GM18907 (cell line): ENCODE measurements at regions not wholly inside any gene's neighbourhood (a gene's known extent, or its start where the extent isn't known, plus 50 kb on each side); places are given as distances from the start of the nearest gene placed in this dataset.

Experiments used
- ATAC-seq: cut with Tn5 transposase; IDR thresholded peaks from one replicate; pipeline ENCODE4 v1.9.1; 2021; ENCODE audit warnings: mild to moderate bottlenecking, moderate library complexity; ENCODE audit not compliant: unreplicated experiment

DNA sequence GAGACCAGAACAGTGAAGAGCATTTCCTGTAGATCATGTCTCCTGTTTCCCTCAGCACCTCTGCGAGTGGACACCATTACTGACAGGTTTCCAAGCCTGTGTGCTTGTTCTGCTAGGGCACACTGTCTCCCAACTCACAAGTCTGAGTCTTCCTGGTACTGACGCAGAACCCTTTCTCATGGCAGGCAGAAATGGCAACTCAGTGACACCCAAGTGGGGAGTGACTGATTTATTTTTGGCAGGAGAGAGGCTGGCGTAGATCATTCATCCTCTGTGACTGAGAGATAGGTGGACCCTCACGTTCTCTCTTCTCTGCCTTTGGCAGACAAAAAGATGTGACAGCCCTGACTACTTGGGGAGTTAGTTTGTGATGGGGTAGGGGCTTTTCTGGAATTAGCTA is 183.4 kb downstream of the RFC3 start:
- ATAC-seq, result no peak

DNA sequence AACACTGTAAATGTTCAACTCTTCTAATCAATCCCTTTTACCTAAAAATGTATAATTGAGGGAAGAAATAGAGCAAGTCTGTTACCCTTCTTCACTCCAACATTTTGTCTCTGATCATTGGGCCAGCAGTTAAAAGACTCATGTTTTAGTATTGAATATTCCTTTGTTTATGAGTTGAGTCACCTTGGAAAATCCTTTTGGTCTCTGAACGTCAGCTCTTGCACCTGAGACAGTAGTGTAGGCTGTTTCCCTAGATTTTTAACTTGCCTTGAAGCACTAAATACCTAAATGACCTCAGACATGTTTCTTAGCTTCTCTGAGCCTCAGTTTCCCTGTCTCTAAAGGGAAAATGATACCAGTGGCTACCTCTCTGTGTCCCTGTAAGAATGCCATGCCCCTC is 184.2 kb downstream of the RFC3 start:
- ATAC-seq, result no peak

- no peak for ATAC-seq
These were observed 185.0 kb downstream of the RFC3 start for GRCh38 chr13:34002924-34003323.

- ATAC-seq, result no peak
These were observed 185.7 kb downstream of the RFC3 start for GRCh38 chr13:34003656-34004055.

DNA sequence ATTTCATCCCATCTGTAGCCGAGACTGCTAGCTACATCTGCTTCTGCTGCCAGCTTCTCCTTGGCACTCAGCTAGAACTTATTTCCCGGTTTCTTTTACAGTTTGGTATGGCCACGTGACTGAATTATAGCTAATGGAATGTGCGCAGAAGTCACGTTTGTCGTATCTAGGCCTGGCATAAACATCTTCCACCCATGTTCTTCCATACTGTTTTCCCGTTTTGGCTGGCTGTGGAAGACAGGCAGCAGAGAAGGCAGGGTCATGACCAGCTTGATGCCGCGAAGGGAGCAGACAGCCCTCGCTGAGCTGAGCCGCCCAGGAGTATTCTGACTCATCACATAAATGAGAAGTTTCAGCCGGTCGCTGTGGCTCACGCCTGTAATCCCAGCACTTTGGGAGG is 186.7 kb downstream of the RFC3 start:
- ATAC-seq, result no peak

- no peak for ATAC-seq
These were observed 188.1 kb downstream of the RFC3 start for GRCh38 chr13:34006011-34006410.

DNA sequence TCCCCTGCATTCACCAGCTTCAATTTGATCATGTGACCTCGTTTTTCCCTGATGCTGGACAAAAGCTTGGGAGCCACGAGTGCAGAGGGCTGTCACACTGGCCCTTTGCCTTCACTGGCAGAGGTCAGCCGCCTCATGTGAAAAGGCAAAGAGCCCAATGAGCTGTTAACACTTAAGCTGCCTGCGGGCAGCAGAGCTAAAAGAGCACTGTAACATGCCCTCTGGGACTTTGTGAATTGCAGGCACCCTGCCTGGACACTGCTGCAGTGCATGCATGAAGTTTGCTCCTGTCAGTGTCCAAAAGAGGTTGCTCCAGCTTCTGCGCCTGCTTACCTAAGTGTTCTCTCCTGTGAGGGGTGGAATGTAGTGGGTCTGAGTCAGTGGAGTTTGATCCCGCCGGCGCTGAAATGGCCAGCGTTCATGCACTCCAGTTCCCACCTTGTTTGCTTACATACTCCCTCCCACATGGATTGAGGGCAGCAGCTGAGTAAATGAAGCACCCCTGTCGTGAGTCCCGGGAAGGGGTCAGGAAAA is 193.7 kb downstream of the RFC3 start:
- no peak for ATAC-seq

DNA sequence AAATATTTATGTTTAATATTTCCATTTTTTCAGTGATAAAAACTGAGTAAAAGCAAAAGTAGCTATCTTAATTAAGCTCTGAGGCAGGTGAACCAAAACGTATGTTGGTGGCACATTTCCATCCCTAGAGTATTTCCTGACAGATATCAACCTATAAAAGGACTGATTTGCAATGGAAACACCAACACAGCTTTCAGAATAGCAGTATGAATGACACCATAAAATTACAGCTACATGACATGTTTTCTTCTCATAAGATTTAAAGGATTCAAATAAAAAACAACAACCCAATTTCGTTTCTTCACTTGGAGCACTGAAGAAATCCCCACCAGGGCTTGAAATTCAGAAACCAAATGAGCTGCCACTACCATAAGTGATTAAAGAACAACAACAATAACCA is 194.4 kb downstream of the RFC3 start:
- no peak for ATAC-seq

DNA sequence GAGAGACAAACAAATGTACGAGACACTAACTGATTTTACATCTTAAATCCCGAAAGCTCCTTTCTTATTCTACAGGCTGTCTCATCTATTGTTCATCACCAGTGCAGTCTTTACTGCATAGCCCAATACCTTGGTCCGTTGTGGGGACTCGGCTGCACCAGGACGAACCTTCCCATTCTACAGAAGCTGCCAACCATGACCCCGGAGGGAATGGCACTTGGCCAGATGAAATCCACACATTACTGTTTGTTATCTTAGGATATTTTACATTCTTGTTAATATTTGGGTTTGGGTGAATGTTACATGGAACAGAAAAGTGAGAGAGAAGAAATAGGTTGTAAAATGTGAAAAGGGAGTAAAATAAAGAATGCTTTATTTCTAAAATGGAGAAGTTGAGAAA is 195.1 kb downstream of the RFC3 start:
- ATAC-seq, result no peak

GRCh38 chr13:34017231-34017630 is 199.3 kb downstream of the RFC3 start:
- ATAC-seq, result no peak

DNA sequence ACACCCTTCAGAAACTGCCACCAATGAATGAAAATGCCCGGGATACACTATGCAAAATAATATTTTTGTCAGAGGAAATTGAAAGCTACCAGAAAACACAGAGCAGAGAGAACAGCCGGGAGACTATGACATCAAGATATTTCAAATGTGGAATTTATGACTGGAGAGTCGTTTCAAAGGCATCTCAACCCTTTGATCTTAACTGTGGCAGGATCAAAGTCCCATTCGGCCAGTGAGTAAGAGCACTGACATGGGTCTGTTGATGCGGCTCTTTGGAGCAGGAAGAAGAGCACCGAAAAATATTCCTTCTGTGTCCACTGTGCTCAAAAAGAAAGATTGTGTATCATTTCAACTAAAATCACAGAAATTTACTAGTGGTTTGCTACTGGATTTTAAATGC is 201.9 kb downstream of the RFC3 start:
- no peak for ATAC-seq

GRCh38 chr13:34020388-34020787 is 202.4 kb downstream of the RFC3 start:
- ATAC-seq, result no peak

GRCh38 chr13:34021619-34022018 is 203.7 kb downstream of the RFC3 start:
- ATAC-seq, result no peak

- ATAC-seq, result no peak
These were observed 207.8 kb downstream of the RFC3 start for GRCh38 chr13:34025746-34026145.

- no peak for ATAC-seq
These were observed 208.4 kb downstream of the RFC3 start for GRCh38 chr13:34026308-34026707.

- ATAC-seq, result no peak
These were observed 210.8 kb downstream of the RFC3 start for GRCh38 chr13:34028496-34029442.

GRCh38 chr13:34030782-34031181 is 212.8 kb downstream of the RFC3 start:
- ATAC-seq, result no peak

- no peak for ATAC-seq
These were observed 213.7 kb downstream of the RFC3 start for GRCh38 chr13:34031610-34032009.

GRCh38 chr13:34034411-34034810 is 216.5 kb downstream of the RFC3 start:
- ATAC-seq, result no peak

- ATAC-seq, result no peak
These were observed 217.2 kb downstream of the RFC3 start for GRCh38 chr13:34035178-34035577.

DNA sequence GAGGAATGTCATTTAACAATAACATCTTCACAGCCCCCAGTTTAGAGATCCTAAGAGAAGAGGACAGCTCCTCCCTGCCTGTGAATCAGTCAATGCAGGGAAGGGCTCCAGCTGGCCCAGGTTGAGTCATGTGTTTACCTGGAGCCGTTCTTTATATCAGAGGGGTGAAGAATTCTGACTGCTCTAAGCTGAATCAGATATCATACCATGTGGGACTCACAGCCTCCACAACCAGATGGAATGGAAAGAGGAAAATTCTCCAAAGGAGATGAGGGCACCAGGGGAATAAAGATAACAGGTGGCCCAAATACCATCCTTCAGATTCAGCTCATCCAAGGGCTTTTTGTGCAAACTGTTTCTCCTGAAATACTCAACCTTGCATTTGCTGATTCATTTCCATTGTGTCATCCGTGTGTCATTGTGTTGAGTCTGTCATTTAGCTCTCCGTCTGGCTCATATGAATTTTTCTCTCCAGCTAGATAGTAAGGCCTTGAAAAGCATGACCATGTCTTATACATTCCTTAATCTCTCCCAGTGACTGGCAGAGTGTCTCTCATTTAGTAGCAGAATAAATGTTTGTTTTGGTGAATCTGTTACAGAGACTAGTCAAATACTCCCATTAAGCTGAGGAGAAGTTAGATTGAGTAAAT is 217.9 kb downstream of the RFC3 start:
- ATAC-seq, result no peak
